HS-27A (cell line): ENCODE measurements at regions not wholly inside any gene's neighbourhood (a gene's known extent, or its start where the extent isn't known, plus 50 kb on each side); places are given as distances from the start of the nearest gene placed in this dataset.
"Not testable (repeated sequence)": the region's sequence is repeated elsewhere in the genome, so short reads cannot be mapped to it uniquely, and the experiment has no call there.

Experiments used
- DNase-seq: peaks from one replicate; pipeline ENCODE4 v3.0.0-alpha.2; 2012; ENCODE audit warnings: low read depth, missing footprints

DNA sequence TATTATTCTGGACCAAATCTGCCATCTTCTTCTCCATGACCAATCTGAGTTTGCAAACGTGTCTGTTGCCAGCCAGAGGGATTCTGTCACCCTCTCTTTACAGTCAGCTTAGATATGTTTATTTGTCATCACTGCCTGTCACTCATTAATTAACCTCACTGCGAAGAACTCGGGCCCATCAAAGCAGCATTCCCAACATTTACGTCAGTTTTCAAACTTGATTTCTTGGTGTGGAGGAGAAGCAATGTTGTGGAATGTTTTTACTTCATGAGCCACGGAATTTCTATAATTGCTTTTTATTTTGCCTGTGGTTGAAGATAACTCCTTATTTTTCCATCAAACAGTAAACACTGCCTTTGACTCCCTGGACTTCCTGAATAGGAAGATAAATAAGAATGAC lies 91.8 kb upstream of the CNKSR3 start:
- DNase-seq = no peak

DNA sequence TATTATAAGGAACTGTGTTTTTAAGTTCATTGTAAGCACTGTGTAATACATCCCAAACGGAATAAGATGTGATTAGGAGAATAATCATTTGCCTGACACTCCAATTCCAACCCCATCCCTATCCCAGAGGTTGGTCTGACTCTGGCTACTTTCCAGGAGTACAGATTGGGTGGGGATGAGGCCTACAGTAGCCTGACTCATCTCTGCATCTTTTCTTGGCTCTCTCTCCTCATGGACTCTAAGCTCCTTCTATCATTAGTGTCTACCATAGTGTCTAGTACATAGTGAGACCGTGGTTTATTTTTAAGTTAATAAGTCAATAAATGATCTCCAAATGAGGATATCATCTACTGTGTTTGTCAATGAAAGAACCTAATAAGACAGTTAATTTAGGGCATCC lies 92.2 kb upstream of the CNKSR3 start:
- no peak for DNase-seq

DNA sequence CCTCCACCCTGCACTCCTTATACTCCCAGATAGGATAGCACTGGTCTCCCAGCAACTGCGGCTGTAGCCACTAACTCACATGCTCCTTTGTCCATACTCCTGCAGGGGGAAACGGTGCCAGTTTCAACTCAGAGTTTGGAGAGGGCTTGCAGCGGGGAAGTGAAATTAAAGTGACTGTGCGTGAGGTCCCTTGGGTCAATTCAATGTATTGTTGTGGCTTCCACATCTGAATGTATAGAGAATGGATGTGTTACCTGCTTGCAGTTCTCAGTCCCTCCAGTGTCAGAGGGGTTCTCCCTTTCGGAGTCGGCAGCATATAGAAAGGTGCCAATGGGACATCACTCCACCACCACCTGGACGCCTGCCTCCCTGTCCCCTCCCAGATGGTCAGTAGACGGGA lies 93.6 kb upstream of the CNKSR3 start:
- no peak for DNase-seq

DNA sequence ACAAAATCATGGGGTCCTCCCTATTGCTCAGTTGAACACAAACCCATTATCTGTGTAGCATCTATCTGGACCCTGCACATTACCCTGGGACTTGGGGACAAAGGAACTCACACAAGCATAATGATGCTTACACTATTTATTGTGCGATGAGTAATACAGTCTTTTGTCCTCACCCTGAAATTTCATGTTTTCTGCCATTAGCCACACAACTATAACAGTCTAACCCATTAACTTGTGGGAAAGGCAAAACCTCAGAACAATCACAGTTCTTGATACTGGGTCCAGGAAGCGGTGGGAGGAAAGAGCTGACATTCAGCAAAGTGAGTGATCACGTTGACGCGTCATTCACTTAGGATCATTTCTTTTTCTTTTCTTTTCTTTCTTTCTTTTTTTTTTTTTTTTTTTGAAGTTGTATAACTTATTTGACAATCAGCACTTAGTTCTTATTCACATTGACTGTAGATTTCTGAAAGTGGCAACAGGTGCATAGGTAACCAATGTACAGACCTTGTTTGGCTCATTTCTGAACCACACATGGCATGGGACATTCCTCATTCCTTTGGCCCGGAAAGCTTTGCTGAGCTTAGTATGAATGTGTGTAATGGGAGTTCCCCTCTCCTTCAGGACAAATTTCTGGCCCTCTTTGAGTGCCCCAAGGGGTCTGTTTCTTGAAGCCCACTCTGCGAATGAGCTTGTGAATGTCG lies 94.8 kb upstream of the CNKSR3 start:
- no peak for DNase-seq

DNA sequence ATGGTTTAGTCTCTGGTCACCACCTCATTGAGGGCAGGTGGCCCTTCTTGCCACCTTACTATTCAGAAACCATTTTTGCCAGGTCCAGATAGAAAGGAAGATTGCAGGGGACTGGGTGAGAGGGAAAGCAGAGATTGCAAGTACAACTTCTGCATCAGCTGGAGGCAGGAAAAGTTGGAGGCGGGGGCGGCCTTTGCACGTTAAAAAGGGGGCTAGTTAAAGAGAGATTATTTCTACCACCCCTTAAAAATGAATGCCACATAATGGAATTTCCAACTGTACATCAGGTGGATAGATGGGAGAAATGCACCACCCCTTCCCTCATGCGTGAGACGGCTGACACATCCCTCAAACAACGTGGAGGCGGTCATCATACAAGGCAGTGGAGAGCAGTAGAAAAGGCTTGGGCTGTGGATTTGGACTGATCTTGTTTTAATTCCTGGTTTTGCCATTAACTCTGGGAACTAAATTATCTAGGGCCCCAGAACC lies 95.4 kb upstream of the CNKSR3 start:
- DNase-seq = no peak

DNA sequence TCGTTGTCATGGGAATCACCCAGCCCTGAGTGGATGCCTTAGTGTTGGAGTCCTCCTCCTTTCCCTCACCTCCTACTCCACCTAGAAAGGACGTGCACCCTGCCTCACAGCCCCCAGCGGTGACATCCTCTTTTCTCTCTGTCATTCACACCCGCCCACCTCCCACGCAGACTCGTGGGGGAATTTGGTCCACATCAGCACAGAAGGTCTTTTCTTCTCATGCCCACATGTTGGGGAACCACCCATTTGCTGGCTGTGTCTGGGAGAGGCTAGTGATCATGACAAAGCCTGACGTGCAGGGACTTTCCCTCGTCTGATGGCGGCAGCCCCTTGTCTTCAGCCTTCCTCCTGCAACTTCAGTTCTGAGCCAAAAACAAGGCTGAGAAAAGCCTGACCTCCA lies 96.0 kb upstream of the CNKSR3 start:
- no peak for DNase-seq

DNA sequence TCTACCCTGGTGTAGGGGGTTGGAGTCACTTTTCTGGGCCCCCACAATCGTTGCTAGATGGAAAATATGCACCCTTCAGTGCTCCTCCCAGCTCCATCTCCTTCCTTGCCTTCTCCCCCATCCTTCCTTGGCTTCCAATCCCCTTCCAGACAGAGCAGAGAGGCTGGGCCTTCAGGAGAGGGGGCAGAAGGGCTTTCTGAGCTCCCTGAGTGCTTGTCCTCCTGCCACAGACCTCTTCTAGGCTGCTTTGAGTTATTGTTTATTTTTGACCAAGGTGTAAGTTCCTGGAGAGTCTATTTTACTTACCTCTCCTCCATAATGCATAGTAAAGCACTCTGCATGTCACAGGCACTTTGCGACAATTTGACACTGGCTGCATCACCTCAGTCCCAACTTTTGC lies 96.4 kb upstream of the CNKSR3 start:
- DNase-seq = no peak

DNA sequence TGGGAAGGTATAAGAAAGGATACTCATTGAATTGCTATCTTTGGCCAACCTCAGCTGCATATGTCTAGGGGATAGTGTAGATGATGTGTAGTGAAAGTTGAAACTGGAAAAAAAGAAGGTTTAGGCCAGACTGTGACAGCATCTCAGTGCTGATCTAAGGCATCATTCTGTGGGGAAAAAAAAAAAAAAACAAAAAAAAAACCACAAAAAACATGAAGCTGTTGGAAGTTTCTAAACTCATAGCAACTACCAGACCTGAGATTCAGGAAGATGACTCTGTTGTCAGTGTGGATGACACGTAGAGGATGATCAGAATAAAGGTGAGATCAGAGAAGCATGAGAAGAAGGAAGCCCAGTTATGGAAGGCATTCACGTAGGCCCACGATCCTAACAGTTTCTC lies 100.8 kb upstream of the CNKSR3 start:
- no peak for DNase-seq

DNA sequence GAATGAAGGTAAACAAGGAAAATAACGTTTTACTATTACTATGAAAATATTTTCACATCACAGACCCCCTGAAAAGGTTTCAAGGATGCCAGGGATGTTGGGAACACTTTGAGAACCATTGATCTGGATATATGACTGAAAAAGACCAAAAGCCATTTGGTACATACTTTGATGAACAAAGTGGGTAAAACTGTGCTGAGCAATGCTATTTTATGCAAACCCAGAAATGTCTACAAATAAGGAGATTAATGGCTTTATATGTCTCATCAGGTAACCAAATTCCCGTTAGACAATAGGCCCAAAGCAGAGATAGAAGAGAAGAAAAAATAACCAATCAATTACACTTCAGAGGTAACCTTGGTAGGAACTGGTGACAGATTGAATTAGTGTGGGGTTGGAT lies 101.4 kb upstream of the CNKSR3 start:
- no peak for DNase-seq

DNA sequence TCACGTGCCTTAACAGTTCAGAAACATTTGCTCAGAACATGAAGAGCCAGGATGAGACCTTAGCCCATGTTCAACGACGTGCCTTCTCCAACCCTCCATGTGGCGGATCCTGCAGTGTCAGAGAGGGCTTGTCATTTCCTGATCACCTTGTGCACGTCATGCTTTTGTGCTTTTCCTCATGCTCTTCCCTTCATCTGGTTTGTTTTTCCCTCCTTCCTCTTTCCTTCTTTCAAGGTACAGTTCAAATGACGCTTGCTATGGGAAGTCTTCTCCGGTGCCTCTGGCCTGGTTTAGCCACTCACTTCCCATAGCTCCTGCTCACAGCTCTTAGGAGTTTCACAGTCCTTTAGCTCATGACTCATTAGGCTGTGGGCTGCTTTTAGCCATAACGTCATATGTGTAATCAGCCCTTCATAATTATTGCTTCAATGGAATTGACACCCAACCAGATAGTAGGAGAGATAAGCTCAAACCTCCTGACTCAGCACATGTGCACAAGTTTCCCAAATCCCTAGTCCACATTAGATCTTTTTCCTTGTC lies 102.7 kb upstream of the CNKSR3 start:
- DNase-seq = no peak

DNA sequence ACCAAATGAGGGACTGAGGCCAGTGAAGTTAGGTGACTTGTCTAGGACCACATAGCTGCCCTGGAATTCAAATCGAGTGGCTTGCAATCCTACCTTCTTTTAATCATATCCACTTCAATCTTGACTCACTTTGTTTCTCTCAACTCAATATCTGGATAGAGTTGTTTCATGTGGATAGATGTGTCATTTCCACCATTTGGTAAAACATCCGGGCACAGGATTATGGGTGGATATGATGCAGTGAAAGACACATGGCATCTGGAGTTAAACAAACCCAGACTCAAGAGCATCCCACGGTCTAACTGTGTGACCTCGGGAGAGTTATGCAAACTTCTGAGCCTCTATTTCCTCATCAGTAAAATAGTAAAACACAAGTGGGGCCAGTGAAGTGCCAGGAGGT lies 103.6 kb upstream of the CNKSR3 start:
- DNase-seq = no peak

DNA sequence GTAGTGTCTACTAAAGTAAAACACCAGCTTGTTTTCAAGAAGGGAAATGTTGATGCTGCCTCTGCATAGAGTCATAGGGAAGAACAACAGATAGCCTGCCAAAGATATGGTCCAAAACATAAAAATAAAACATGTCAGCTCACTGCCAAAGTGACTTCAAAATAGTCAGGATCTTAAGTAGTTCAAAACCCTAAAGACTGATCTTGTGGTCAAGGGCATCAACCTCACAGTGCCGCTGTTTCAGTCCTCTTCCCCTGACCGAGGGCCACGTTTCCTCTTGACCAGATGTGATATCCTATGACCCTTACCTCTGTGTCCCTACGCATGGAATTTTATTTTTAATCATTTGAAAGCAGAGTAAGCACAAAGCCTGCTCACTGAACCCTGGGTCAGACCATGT lies 104.2 kb upstream of the CNKSR3 start:
- DNase-seq = no peak

DNA sequence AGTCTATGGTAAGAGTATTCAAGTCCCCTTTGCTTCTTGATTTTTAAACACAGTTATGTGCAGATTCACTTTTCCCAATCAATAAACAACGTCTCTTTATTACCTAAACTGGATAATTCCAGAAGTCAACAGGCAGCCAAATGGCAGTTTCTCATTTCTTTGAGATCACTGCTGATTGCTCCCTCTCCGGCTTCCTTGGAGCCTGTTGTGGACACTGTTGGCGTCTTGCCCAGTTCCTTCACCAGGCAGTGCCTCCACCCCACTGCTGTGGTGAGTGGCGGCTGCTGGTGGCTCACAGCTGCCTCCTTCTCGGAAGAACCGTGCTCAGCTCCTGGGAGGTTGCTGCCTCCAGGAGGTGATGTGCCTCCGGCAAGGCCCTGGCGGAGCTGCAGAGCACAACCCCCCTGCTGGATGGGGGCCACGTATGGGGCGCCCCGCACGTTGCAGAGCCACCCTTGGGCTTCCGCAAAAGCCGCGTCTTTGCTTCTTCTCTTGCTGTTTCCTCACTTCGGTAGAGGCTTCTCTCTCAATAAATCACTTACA lies 105.1 kb upstream of the CNKSR3 start:
- peak; percentile 11 for DNase-seq

DNA sequence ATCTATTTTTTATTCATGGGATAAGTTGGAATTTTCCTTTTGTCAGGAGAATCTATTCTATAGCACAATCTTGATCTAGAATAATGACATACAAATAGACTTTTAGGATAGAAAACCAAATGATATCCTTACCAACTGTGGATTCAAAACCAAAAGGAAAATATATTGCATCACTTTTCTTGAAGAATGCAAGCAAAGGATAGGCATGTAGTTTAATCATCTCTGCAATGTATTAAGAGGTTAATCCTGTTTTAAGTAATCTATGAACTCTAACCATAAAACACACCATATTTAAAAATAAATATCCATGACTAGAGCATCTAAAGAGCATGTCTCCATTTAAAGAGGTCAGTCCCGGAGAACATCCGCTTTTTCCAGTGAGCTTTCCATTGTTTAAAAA lies 106.7 kb upstream of the CNKSR3 start:
- DNase-seq = no peak

DNA sequence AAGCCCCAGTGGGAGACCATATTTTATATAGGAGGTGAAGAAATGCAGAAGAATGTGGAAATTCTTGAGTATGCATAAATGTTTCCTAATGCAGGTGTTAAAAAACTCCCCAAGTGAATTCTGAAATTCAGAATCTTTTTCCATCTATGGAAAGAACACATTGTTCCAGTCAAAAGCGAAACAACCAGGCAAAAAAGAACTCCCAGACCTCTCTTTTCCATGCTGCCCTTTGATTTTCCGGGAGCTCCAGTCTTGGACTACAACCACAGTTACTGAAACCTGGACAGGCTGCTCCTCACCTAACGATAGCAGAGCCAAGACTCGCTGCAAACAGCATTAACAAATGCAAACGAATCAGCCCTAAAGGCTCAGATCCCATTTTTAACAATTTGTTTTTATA lies 108.7 kb upstream of the CNKSR3 start:
- no peak for DNase-seq

DNA sequence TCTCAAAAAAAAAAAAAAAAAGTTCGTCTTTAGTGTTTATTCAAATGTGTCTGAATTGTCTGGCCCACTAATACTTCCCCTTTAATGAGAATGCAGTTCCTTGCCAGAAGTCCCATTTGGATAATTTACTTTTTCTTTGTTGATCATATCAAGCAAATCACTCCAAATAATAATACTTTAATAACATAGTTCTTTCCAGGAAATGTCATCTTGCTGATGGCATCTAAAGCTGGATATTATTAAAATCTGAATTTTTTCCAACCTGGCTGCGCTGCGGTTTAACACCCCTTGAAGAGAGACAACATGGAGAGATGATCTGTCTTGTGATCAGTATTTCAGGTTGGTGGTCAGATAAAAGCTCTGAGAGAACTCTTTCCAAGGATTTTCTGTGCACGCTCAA lies 111.2 kb upstream of the CNKSR3 start:
- DNase-seq = no peak

DNA sequence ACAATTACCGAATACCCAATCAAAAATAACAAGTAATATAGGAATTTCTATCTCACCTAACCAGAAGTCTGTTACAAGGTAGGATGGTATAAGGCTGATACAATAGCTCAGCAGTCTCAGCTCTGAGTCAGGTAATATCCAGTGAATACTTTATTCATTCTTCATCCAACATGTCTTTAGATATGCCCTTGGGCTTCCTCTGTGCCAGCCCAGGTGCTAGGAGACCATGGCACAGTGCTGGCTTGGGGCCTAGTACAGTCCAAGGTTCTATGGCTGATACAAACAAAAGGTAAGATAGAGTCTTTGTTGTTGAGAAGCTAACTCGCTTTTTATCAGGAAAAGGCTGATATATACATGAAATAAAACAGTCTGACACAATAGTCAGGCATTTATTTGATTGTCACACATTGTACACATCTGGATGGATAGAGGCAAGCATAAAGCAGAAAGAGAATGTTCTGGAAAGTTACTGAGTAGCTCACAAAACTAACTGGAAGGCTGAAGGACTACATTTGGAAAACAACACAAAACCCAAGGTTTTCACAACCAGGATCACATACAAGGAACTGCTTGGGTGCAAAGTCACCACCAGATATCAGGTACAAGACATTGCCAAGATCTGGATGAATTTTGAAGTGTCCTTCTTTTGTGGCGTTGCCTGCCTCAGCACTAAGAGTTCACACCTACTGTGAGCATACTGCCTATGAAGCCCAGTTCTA lies 110.4 kb upstream of the SCAF8 start:
- no peak for DNase-seq

DNA sequence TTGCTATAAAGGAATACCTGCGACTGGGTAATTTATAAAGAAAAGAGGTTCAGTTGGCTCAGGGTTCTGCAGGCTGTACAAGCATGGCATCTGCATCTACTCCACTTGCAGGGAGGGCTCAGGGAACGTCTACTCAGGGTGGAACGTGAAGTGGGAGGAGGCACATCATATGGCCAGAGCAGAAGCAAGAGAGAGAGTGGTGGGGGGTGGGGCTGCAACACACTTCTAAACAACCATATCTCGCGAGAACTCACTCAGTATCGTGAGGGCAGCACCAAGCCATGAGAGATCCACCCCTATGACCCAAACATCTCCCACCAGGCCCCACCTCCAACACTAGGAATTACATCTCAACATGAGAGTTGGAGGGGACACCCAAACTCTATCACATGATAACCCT lies 109.8 kb upstream of the SCAF8 start:
- DNase-seq = no peak

DNA sequence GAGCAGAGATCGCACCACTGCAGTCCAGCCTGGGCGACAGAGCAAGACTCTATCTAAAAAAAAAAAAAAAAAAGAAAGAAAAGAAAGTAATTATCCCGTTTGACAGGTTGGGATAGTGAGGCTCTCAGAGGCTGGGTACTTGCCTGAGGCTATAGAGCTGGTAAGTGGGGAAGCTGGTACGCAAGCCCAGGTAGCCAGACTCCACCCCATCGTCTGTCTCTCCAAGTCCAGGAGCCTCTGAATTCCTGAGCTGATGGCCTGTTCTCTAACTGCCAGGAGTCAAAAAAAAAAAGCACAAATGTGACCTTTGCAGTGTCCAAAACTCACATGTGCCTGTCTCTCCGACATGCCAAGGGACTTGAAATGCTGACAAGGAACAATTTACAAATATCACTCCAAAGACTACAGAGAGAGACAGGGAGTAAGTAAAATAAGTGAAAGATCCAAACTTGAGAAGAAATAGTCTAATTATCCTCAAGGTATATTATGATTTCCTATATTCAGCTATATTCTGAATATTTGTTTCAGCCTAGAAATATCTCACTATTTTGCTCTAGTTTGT lies 109.1 kb upstream of the SCAF8 start:
- no peak for DNase-seq

DNA sequence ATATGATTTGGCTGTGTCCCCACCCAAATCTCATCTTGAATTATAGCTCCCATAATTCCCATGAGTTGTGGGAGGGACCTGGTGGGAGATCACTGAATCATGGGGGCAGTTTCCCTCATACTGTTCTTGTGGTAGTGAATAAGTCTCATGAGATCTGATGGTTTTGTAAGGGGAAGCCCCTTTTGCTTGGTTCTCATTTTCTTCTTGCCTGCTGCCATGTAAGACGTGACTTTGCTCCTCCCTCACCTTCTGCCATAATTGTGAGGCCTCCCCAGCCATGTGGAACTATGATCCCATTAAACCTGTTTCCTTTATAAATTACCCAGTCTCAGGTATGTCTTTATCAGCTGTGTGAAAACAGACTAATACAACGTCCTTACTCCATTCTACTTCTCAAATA lies 108.5 kb upstream of the SCAF8 start:
- DNase-seq = not testable (repeated sequence)

DNA sequence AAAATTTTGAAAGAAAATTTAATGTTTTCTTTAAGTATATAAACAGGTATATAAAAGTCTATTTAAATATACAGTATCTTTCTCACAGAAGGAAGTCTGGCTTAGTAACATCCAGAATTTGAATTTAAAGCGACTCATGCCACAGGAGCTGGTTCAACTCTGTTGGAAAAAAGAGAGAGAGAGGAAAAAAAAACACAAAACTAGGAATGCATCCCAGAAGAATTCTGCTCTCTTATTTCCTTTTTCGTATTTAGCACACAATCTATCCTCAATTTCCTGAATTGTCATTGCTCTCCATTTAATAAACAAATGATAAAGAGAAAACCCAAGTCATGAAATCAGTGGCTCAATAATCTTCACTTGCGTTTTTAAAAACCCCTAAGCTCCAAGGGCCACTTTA lies 107.5 kb upstream of the SCAF8 start:
- DNase-seq = no peak

DNA sequence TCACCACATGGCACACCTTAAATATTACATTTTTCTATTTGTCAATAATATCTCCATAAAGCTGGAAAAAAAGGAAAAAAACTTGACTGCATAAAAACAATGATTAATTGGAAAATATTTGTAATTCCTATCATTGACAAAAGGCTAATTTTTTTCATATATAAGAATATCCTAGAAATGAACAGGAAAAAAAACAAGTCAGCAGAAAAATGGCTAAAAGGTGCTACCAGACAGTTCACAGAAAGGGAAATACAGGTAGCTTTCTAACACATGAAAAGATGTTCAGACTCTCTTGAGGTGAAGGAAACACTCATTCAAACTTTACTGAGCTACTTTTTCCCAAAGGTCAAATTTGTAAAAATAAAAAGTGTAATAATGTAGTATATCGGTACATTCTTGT lies 104.1 kb upstream of the SCAF8 start:
- DNase-seq = no peak

DNA sequence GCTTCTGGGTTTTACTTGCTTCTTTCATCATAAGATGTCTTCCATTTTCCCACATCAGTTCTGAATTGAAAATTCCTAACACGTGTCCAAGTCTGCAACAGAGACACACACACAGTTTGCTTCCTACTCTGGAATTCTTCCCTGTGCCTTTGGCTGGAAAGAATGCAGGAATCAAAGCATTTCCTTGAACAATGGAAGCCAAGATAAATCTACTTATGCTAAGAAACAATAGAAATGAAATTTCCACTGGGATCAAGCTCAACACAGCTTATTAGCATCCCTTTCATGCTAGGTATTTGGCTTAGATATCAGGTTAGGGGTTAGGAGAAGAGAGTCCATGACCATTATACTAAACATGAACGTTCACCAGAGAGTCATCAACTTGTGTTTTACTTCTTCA lies 101.1 kb upstream of the SCAF8 start:
- no peak for DNase-seq
